ENCODE measurements at regions not wholly inside any gene's neighbourhood (a gene's known extent, or its start where the extent isn't known, plus 50 kb on each side); places are given as distances from the start of the nearest gene placed in this dataset.

DNA sequence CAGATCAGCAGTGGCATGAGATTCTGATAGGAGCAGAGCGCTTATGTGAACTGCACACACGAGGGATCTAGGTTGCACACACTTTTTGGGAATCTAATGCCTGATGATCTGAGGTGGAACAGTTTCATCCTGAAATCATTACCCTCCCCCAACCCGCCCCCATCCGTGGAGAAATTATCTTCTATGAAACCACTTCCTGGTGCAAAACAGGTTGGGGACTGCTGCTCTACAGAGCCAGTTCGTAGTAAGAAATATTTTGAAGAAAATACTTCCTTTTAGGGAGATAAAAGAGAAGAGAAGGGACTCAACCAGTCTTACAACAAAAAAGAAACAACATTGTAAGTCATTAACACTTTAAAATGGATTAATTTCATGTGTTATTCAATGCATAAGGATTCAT, 1308.2 kb downstream of the GATA3 start:
- Histone ChIP-seq H3K36me3 (no peaks in the 10 kb centered on the region), H3K4me3 (no peak overlapping the region), H3K27me3 (no peaks in the 10 kb centered on the region), H3K27ac (no peak overlapping the region), H3K9me3 (no peaks in the 10 kb centered on the region), H3K4me1 (ENCODE audit: insufficient read depth) (no peaks in the 10 kb centered on the region)
- 54 to 66% (median 59%) methylated on average over 5 of the region's 5 CpGs for WGBS, 3 donors
- DNase-seq: no peak
- TF ChIP-seq CTCF (IDR thresholded peaks at IDR 0.05) (no peak), POLR2A (IDR thresholded peaks at IDR 0.05) (no peak), EP300 (IDR thresholded peaks at IDR 0.05) (no peak)
- intact Hi-C loops (cut with DNase I): no loop called here

DNA sequence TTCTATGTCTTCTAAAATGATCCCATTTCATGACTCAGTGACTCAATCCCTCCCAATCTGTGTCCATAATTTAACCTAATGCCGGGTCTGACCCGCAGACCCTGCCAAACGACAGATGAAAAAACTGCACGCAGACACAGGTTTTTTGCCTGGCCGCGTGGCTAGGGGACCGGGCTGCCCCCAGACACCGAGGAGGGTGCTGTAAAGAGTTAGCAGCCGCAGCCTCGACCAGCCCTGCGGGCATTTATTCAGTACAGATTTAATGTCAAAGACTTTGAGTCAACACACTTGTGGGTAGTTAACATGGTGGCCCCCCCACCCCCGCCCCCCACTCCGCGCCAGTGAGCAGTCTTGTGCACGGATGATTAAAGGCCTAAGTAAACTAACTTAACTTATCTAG, 1324.7 kb downstream of the GATA3 start:
- Histone ChIP-seq H3K9me3 (no peaks in the 10 kb centered on the region), H3K4me3 (no peak overlapping the region), H3K27me3 (no peaks in the 10 kb centered on the region), H3K4me1 (ENCODE audit: insufficient read depth) (no peaks in the 10 kb centered on the region), H3K27ac (no peak overlapping the region), H3K36me3 (no peaks in the 10 kb centered on the region)
- no peak for DNase-seq
- TF ChIP-seq POLR2A (IDR thresholded peaks at IDR 0.05) (no peak), EP300 (IDR thresholded peaks at IDR 0.05) (no peak), CTCF (IDR thresholded peaks at IDR 0.05) (no peak)
- intact Hi-C loops (cut with DNase I): no loop called here
- 93 to 97% (median 94%) methylated on average over 15 of the region's 15 CpGs for WGBS, 3 donors

GRCh38 chr10:9381733-9382532, 1327.4 kb downstream of the GATA3 start:
- Histone ChIP-seq H3K27me3 (no peaks in the 10 kb centered on the region), H3K36me3 (no peaks in the 10 kb centered on the region), H3K4me3 (no peak overlapping the region), H3K27ac (no peak overlapping the region), H3K9me3 (no peaks in the 10 kb centered on the region), H3K4me1 (ENCODE audit: insufficient read depth) (no peaks in the 10 kb centered on the region)
- no peak for TF ChIP-seq EP300 (IDR thresholded peaks at IDR 0.05)
- no peak for TF ChIP-seq CTCF (IDR thresholded peaks at IDR 0.05)
- TF ChIP-seq POLR2A (IDR thresholded peaks at IDR 0.05): no peak
- intact Hi-C loops (cut with DNase I): no loop called here
- DNase-seq: no peak
- 78 to 81% (median 79%) methylated on average over 5 of the region's 5 CpGs for WGBS, 3 donors

DNA sequence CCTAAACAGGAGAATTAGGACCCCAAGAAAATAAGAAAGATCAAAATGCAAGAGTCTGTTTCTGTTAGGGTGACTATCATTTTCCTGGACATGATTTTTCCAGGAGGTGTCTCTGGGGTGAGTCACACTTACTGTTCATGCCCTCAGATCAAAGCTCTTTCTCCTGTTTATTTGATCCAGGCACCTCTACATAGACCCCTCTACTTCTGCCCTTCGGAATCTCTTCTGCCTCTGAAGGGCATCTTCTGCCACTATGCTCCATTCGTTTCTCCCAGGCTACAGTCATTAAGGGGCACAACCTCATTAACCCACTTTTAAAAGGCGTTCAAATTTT, 1328.0 kb downstream of the GATA3 start:
- DNase-seq: no peak
- H3K27me3 ChIP-seq: no peaks in the 10 kb centered on the region
- intact Hi-C loops (cut with DNase I): no loop called here
- no peaks in the 10 kb centered on the region for H3K4me1 ChIP-seq (ENCODE audit: insufficient read depth)
- TF ChIP-seq CTCF (IDR thresholded peaks at IDR 0.05) (no peak), EP300 (IDR thresholded peaks at IDR 0.05) (no peak), POLR2A (IDR thresholded peaks at IDR 0.05) (no peak)
- H3K9me3 ChIP-seq: no peaks in the 10 kb centered on the region
- WGBS, 3 donors: 59 to 74% (median 60%) methylated on average over 3 of the region's 3 CpGs
- no peak overlapping the region for H3K27ac ChIP-seq
- H3K4me3 ChIP-seq: no peak overlapping the region
- H3K36me3 ChIP-seq: no peaks in the 10 kb centered on the region
